Lower lobe of right lung (tissue), 2 donors: ENCODE measurements at regions not wholly inside any gene's neighbourhood (a gene's known extent, or its start where the extent isn't known, plus 50 kb on each side); places are given as distances from the start of the nearest gene placed in this dataset.

Source experiments
- ATAC-seq, 2 donors: fragments of 200-7000 bp; cut with Tn5 transposase; one replicate each; pipeline ENCODE4 v1.9.1; 2020 to 2022; ENCODE audit warnings: mild to moderate bottlenecking in 2 of 2, moderate library complexity in 2 of 2
- DNase-seq: peaks from one replicate; pipeline ENCODE4 v3.0.0-alpha.2; 2020
- H3K27ac ChIP-seq: fragments of 200-600 bp; one replicate; pipeline ENCODE4 v1.8.0; 2022
- H3K27me3 ChIP-seq: fragments of 200-600 bp; one replicate; pipeline ENCODE4 v1.8.0; 2022; ENCODE audit warnings: low read depth
- H3K36me3 ChIP-seq: fragments of 200-600 bp; one replicate; pipeline ENCODE4 v1.8.0; 2022; ENCODE audit warnings: mild to moderate bottlenecking
- H3K4me1 ChIP-seq: fragments of 200-600 bp; one replicate; pipeline ENCODE4 v1.8.0; 2022
- H3K4me3 ChIP-seq: fragments of 200-600 bp; one replicate; pipeline ENCODE4 v1.8.0; 2022; ENCODE audit warnings: mild to moderate bottlenecking
- H3K9me3 ChIP-seq: fragments of 200-600 bp; one replicate; pipeline ENCODE4 v1.8.0; 2022
- CTCF ChIP-seq: fragments of 200-600 bp; IDR thresholded peaks from one replicate; pipeline ENCODE4 v1.8.0; 2022; ENCODE audit warnings: antibody characterized with exemption, mild to moderate bottlenecking
- intact Hi-C: fragments of 100-400 bp; cut with DNase I; formaldehyde crosslinking; loops from one replicate; pipeline ENCODE4 v1.11.0; 2022
- donor health status: DM: no; HTN: yes; CAD: no; lungs with severe emphysema.

GRCh38 chr11:33959855-33960400 lies 68.1 kb upstream of the LMO2 start:
- no peak for TF ChIP-seq CTCF
- DNase-seq (no peak), ATAC-seq (no peak)
- H3K27ac ChIP-seq, result no peak overlapping the region
- no peaks in the 10 kb centered on the region for H3K9me3 ChIP-seq
- no peaks in the 10 kb centered on the region for H3K36me3 ChIP-seq
- intact Hi-C loops, result no loop called here
- no peaks in the 10 kb centered on the region for H3K27me3 ChIP-seq
- H3K4me3 ChIP-seq, result no peak overlapping the region
- no peaks in the 10 kb centered on the region for H3K4me1 ChIP-seq

- intact Hi-C loops, result no loop called here
- ATAC-seq, result no peak
Measured at GRCh38 chr11:33957304-33957917, 65.5 kb upstream of the LMO2 start.

GRCh38 chr11:33956611-33957010 lies 64.7 kb upstream of the LMO2 start:
- Histone ChIP-seq H3K36me3 (no peaks in the 10 kb centered on the region), H3K27me3 (no peaks in the 10 kb centered on the region), H3K9me3 (no peaks in the 10 kb centered on the region), H3K4me1 (no peaks in the 10 kb centered on the region), H3K27ac (no peak overlapping the region), H3K4me3 (no peak overlapping the region)
- intact Hi-C loops, result no loop called here
- no peak for ATAC-seq
- TF ChIP-seq CTCF, result no peak
- DNase-seq, result no peak

More at GRCh38 chr11:33957304-33957917, 65.5 kb upstream of the LMO2 start:
- no peak overlapping the region for H3K4me3 ChIP-seq
- H3K9me3 ChIP-seq, result no peaks in the 10 kb centered on the region
- H3K4me1 ChIP-seq, result no peaks in the 10 kb centered on the region
- DNase-seq, result no peak
- H3K36me3 ChIP-seq, result no peaks in the 10 kb centered on the region
- TF ChIP-seq CTCF, result no peak
- no peak overlapping the region for H3K27ac ChIP-seq
- H3K27me3 ChIP-seq, result no peaks in the 10 kb centered on the region

GRCh38 chr11:33953289-33953688 lies 61.4 kb upstream of the LMO2 start:
- intact Hi-C loops, result no loop called here
- Histone ChIP-seq H3K27me3 (no peaks in the 10 kb centered on the region), H3K4me3 (no peak overlapping the region), H3K9me3 (no peaks in the 10 kb centered on the region), H3K4me1 (no peaks in the 10 kb centered on the region), H3K27ac (no peak overlapping the region), H3K36me3 (no peaks in the 10 kb centered on the region)
- ATAC-seq (no peak), DNase-seq (no peak)
- TF ChIP-seq CTCF, result no peak

- no peaks in the 10 kb centered on the region for H3K36me3 ChIP-seq
- no peaks in the 10 kb centered on the region for H3K4me1 ChIP-seq
- no peak overlapping the region for H3K4me3 ChIP-seq
- H3K27me3 ChIP-seq, result no peaks in the 10 kb centered on the region
- intact Hi-C loops, result no loop called here
- H3K27ac ChIP-seq, result no peak overlapping the region
- no peak for ATAC-seq
- no peaks in the 10 kb centered on the region for H3K9me3 ChIP-seq
- TF ChIP-seq CTCF, result no peak
- DNase-seq, result no peak
Measured at GRCh38 chr11:33952805-33953204, 60.9 kb upstream of the LMO2 start.
